NAMALWA (cell line): ENCODE measurements at regions not wholly inside any gene's neighbourhood (a gene's known extent, or its start where the extent isn't known, plus 50 kb on each side); places are given as distances from the start of the nearest gene placed in this dataset.

Experiments used
- DNase-seq: peaks from one replicate; pipeline ENCODE4 v3.0.0-alpha.2; 2015; ENCODE audit warnings: low spot score

- DNase-seq: peak; percentile 3
Measured at GRCh38 chr2:52934920-52935640, 832.5 kb upstream of the CHAC2 start.

- no peak for DNase-seq
Measured at GRCh38 chr2:52934323-52934898, 833.2 kb upstream of the CHAC2 start.

DNA sequence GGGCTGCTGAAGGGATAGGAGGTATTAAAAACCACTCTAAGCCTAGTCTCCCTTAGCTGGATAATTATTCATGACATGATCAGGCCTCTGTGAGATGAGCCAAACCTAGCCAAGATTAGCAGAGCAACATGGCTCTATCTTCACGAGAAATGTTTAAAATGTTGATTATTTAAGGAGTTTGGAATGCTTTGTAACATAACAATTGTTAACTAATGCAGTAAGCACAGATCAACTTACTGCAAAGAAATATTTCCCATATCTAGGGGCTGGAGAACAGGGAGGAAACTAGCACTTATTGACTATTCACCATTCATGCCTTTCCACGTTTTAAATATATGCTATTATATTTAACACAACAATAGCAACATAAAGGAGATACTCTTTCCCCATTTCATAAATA, 833.7 kb upstream of the CHAC2 start:
- DNase-seq: no peak

- peak; percentile 10 for DNase-seq
Measured at GRCh38 chr2:52931660-52932059, 835.9 kb upstream of the CHAC2 start.

- no peak for DNase-seq
Measured at GRCh38 chr2:52929412-52929811, 838.2 kb upstream of the CHAC2 start.

DNA sequence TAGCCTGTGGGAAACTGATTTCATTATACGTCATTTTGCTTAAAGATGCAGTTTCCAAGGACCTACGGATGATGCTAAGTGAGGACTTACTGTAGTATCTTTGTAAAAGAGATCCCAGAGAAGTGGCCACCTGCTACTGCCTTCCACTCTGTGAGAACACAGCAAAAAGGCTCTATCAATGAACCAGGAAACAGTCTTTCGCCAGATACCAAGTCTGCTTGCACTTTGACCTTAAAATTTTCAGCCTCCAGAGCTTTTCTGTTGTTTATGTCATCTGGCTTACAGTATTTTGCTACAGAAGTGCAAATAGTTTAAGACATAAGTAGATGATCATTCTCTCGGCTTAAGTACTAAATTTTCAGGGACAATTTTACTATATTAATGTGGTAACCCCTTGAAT, 847.9 kb upstream of the CHAC2 start:
- no peak for DNase-seq

DNA sequence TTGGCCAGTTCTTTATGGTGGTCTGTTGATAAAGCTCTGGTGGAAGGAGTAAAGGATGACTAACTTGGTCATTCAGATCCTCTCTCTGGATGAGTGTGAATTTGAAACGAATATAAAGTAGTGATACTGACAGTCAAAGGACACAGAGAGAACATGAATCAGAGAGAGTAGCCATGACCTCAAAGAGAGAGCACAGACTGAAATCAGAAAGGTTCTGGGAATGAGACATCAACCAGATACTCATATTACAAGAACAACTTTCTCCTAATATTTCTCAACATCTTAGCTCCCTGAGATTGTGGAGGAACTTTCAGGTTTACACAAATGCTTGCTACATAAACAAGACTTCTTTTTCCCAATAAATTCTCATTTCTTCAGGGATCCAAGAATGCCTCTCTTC, 849.1 kb upstream of the CHAC2 start:
- no peak for DNase-seq

DNA sequence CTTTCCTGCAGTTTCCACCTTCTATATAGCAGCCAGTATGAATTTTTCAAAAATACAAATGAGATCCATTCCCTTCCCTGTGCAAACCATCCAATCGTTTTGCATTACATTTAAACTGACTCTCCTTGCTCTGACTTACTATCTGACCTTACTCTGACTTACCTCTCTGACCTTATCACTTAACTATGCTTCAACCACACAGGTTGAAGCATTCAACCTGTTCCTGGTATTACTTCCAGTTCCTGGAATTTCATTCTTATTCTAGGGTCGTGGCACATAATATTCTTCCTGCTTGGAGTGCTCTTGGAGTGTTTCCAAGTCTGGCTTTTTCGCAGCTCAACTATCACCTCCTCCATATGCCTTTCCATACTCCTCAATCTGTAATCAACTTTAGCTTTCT, 850.6 kb upstream of the CHAC2 start:
- no peak for DNase-seq

GRCh38 chr2:52904355-52904891, 863.2 kb upstream of the CHAC2 start:
- DNase-seq: no peak

GRCh38 chr2:52897511-52898044, 870.0 kb upstream of the CHAC2 start:
- no peak for DNase-seq

- no peak for DNase-seq
Measured at GRCh38 chr2:52895726-52896340, 871.8 kb upstream of the CHAC2 start.

DNA sequence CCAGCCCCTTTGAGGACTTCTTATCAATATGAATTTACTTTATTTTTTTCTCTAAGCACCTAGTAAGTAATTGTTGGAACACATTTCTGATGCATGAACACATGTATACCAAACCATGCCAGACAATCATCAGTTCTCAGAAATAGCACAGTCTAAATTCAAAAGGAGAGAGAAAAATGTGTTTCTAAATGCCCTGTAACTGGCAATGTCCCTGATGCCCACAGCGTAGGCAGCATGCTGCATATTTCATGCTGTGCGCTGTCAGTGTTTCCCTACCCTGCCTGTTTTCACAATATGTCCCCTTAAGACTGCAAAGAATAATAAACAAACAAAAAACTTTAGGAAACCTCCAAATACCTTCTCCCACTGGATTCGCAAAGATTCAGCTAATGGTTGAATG, 881.0 kb upstream of the CHAC2 start:
- DNase-seq: no peak

GRCh38 chr2:52884761-52885352, 882.7 kb upstream of the CHAC2 start:
- DNase-seq: no peak

DNA sequence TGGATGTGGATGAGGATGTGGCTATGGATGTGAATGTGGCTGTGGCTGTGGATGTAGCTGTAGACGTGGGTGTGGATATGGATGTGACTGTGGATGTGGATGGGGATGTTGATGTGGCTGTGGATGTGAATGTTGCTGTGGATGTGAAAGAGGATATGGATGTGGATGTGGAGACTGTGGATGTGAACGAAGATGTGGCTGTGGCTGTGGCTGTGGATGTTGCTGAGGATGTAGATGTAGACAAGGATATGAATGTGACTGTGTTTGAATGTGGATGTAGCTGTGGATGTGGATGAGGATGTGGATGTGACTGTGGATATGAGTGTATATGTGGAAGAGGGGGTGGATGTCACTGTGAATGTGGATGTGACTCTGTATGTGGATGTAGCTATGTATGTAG, 884.6 kb upstream of the CHAC2 start:
- no peak for DNase-seq

DNA sequence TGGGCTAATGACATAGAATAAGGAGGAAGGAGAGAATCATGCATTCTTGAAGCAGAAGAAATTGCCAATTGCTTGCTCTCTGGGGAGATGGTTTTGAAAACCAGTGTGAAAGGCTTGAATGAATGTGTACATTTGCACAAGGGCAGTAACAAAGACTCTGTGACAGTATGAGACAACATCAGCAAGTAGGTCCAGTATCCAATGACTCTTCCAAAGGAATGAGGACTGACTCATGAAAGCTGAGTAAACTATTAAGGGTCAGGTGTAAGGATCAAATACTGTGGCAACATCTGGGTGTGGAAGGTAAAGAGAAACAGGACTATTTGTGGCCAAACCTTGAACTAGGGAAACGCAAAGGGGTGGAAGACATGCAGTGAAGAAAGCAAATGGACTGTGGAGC, 886.0 kb upstream of the CHAC2 start:
- no peak for DNase-seq

- DNase-seq: no peak
Measured at GRCh38 chr2:52880872-52881271, 886.7 kb upstream of the CHAC2 start.

DNA sequence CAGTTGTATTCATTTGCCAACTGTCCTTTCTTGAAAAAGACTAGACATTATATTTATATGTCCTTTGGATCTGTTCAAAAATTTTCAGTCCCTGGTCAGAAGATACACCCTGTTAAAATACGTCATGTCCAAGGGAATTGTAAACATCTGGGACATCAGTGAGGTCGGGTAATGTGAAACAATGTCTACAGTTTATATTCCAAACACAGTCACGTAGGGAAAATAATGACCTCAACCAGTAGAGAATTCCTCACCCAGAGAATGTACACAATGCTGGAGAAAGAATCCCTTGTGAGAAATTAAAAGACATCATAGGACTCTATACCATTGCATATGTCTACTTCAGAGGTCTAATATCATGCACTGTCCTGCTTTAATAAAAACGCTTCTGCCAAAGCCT, 888.0 kb upstream of the CHAC2 start:
- DNase-seq: no peak

- DNase-seq: no peak
Measured at GRCh38 chr2:52877703-52878102, 889.9 kb upstream of the CHAC2 start.

DNA sequence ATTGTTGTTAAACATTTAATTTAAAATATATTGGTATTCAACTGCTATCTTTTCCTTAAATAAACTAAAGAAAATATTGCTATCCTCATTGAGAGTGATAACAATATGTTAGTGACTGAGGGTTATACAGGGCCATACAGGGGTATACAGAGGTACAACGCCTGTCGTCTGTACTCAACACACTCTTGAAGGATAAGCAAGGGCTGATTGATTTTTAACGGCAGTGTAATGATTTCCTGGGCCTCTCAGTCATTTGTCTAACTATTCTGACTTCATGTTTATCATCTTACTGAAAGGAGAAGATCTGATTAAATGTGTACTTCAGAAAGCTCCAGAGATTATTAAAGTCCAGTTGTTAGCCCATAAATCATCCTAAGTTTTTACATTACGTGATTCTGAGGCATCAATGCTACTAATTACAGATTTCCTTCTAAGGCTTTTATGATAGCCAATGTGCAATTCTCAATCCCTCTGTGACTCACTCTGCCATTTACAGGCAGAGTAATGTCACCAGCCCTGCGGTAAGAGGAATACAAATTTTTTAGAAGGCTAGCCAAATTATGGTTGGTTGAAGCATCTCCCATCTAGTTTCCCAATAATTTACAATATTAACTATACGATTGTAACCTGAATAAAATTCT, 893.0 kb upstream of the CHAC2 start:
- no peak for DNase-seq

- no peak for DNase-seq
Measured at GRCh38 chr2:52862801-52863200, 904.8 kb upstream of the CHAC2 start.

DNA sequence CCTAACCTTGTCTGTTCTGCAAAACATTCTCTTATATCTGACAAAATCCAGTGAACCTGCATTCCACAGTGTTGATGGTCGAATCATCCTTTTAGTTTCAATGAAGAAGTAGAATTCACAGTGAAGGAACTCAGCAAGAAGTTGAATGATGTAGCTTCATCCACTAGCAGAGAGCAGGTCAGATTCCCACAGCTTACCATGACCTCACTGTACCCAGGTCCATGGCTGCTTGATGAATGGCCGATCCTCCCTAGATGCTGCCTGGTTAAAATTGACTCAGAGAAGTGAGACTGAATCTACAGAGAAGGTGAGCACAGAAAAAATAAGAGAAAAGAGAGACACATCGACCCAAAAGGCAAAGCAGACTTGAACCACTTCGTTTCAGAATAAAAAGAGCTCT, 906.0 kb upstream of the CHAC2 start:
- no peak for DNase-seq

GRCh38 chr2:52859065-52859464, 908.5 kb upstream of the CHAC2 start:
- DNase-seq: no peak
